Trophoblast cell (in vitro differentiated cells and primary cell): ENCODE measurements at regions not wholly inside any gene's neighbourhood (a gene's known extent, or its start where the extent isn't known, plus 50 kb on each side); places are given as distances from the start of the nearest gene placed in this dataset.

Experiments used
- DNase-seq, 2 donors: peaks; one replicate each; pipeline ENCODE4 v3.0.0-alpha.2; 2016
- H2AFZ ChIP-seq: 2 replicates; pipeline ENCODE4 v1.6.1; 2013; ENCODE audit warnings: low read length, moderate library complexity, mild to moderate bottlenecking; ENCODE audit not compliant: insufficient read depth, poor library complexity
- H2AK5ac ChIP-seq: 2 replicates; pipeline ENCODE4 v1.6.1; 2013; ENCODE audit warnings: mild to moderate bottlenecking, low read length
- H2BK120ac ChIP-seq: 2 replicates; pipeline ENCODE4 v1.6.1; 2013; ENCODE audit warnings: low read length, mild to moderate bottlenecking, moderate library complexity; ENCODE audit not compliant: insufficient read depth, poor library complexity
- H2BK12ac ChIP-seq: 2 replicates; pipeline ENCODE4 v1.6.1; 2013; ENCODE audit warnings: mild to moderate bottlenecking, low read length, moderate library complexity
- H2BK5ac ChIP-seq: 2 replicates; pipeline ENCODE4 v1.6.1; 2013; ENCODE audit warnings: low read length, low read depth, moderate library complexity, mild to moderate bottlenecking; ENCODE audit not compliant: poor library complexity
- H3K14ac ChIP-seq: 2 replicates; pipeline ENCODE4 v1.6.1; 2013; ENCODE audit warnings: mild to moderate bottlenecking, low read length
- H3K18ac ChIP-seq: 2 replicates; pipeline ENCODE4 v1.6.1; 2013; ENCODE audit warnings: mild to moderate bottlenecking, low read length
- H3K23ac ChIP-seq: 2 replicates; pipeline ENCODE4 v1.6.1; 2013; ENCODE audit warnings: low read length
- H3K27ac ChIP-seq: 2 replicates; pipeline ENCODE4 v1.5.1; 2013; ENCODE audit warnings: low read depth, mild to moderate bottlenecking, inconsistent platforms, low read length, moderate library complexity
- H3K27me3 ChIP-seq: 2 replicates; pipeline ENCODE4 v1.6.1; 2013; ENCODE audit warnings: inconsistent platforms, mild to moderate bottlenecking, low read length, moderate library complexity; ENCODE audit not compliant: insufficient read depth
- H3K36me3 ChIP-seq, 2 experiments: 1 replicate in 1 of 2; 2 replicates in 1 of 2; pipeline ENCODE4 v1.6.1; 2013; ENCODE audit warnings: low read length in 2 of 2, mild to moderate bottlenecking in 2 of 2, moderate library complexity in 1 of 2; ENCODE audit not compliant: insufficient read depth in 2 of 2, control insufficient read depth in 1 of 2
- H3K4ac ChIP-seq: 2 replicates; pipeline ENCODE4 v1.6.1; 2013; ENCODE audit warnings: low read depth, mild to moderate bottlenecking, low read length, moderate library complexity
- H3K4me1 ChIP-seq, 2 experiments: 1 replicate in 1 of 2; 2 replicates in 1 of 2; pipeline ENCODE4 v1.6.1; 2013; ENCODE audit warnings: low read length in 2 of 2, mild to moderate bottlenecking in 2 of 2, moderate library complexity in 1 of 2; ENCODE audit not compliant: insufficient read depth in 2 of 2, control insufficient read depth in 1 of 2
- H3K4me2 ChIP-seq: 2 replicates; pipeline ENCODE4 v1.6.1; 2013; ENCODE audit warnings: inconsistent platforms, mild to moderate bottlenecking, low read length, moderate library complexity
- H3K4me3 ChIP-seq: 2 replicates; pipeline ENCODE4 v1.5.1; 2013; ENCODE audit warnings: mild to moderate bottlenecking, low read depth, low read length, inconsistent platforms
- H3K79me1 ChIP-seq: one replicate; pipeline ENCODE4 v1.6.1; 2013; ENCODE audit warnings: low read length
- H3K79me2 ChIP-seq: 2 replicates; pipeline ENCODE4 v1.6.1; 2013; ENCODE audit warnings: low read length, mild to moderate bottlenecking; ENCODE audit not compliant: control insufficient read depth, insufficient read depth, poor library complexity
- H3K9ac ChIP-seq: 2 replicates; pipeline ENCODE4 v1.6.1; 2013; ENCODE audit warnings: mild to moderate bottlenecking, low read length
- H3K9me3 ChIP-seq: 2 replicates; pipeline ENCODE4 v1.6.1; 2013; ENCODE audit warnings: low read depth, mild to moderate bottlenecking, control low read depth, inconsistent platforms, low read length; ENCODE audit not compliant: insufficient read depth
- H4K12ac ChIP-seq: 2 replicates; pipeline ENCODE4 v1.6.1; 2013; ENCODE audit warnings: low read depth, mild to moderate bottlenecking, low read length, moderate library complexity
- H4K8ac ChIP-seq: 2 replicates; pipeline ENCODE4 v1.6.1; 2013; ENCODE audit warnings: low read depth, mild to moderate bottlenecking, low read length, moderate library complexity
- H4K91ac ChIP-seq: one replicate; pipeline ENCODE4 v1.6.1; 2013; ENCODE audit warnings: low read depth, mild to moderate bottlenecking, low read length, moderate library complexity
- WGBS: extraction: QIAGEN DNeasy Blood & Tissue Kit; methylation state at CpG from one replicate; pipeline ENCODE4 v1.1.7; 2013; ENCODE audit warnings: missing lambda C conversion rate; ENCODE audit not compliant: insufficient read length, insufficient coverage; ENCODE audit errors: extremely low coverage; 5-methylcytosine and 5-hydroxymethylcytosine counted together

DNA sequence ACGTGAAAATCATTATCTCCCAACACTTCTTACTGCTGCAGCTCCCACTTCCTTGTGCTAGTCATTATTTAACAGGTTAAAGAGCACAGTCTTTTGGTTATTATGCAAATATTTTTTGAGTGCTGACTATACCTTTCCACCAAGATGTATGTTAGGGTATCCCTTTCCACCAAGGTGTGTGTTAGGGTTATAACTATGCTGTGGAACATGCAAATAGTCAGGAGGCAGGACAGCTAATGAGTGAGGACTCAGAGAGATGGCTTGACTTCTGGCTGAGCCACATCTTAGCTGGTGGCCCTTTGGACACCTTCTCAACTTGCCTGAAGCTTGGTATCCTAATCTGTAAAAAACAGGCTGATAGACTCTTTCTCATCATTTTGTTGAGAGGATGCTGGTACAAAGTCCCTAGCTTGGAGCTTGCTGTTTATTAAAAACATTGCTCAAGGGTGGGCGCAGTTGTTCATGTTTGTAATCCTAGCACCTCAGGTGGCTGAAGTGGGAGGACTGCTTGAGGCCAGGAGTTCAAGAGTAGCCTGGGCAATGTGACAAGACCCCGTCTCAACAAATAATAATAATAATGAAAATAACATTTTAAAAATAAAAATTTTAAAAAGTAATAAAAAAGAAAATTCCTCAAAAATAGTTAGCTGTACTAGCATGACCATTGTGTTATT, 160.5 kb upstream of the ADAMTS9 start:
- Histone ChIP-seq H3K9me3 (no peaks in the 10 kb centered on the region), H2AFZ (no peak overlapping the region), H3K14ac (no peak overlapping the region), H4K8ac (no peak overlapping the region), H3K79me1 (no peaks in the 10 kb centered on the region), H3K23ac (no peak overlapping the region), H3K4ac (no peak overlapping the region), H2AK5ac (no peak overlapping the region), H2BK5ac (no peak overlapping the region), H2BK12ac (no peak overlapping the region), H3K4me3 (no peak overlapping the region), H3K9ac (no peak overlapping the region), H3K4me2 (no peak overlapping the region), H2BK120ac (no peak overlapping the region), H4K91ac (no peak overlapping the region), H3K36me3 (no peaks in the 10 kb centered on the region), H3K79me2 (no peaks in the 10 kb centered on the region), H3K4me1 (peaks cover 0 to 2% of the 10 kb centered on the region in 2 experiments), H3K18ac (no peak overlapping the region), H3K27ac (no peak overlapping the region), H3K27me3 (no peaks in the 10 kb centered on the region), H4K12ac (no peak overlapping the region)
- DNase-seq, result no peak
- no CpG with 5 or more reads among the region's 3 CpGs for WGBS

- Histone ChIP-seq H3K4me1 (peaks cover 0 to 2% of the 10 kb centered on the region in 2 experiments), H3K18ac (no peak overlapping the region), H4K12ac (no peak overlapping the region), H2BK120ac (no peak overlapping the region), H3K79me1 (no peaks in the 10 kb centered on the region), H3K79me2 (no peaks in the 10 kb centered on the region), H3K23ac (no peak overlapping the region), H3K27me3 (no peaks in the 10 kb centered on the region), H2AFZ (no peak overlapping the region), H2AK5ac (no peak overlapping the region), H2BK5ac (no peak overlapping the region), H3K4ac (no peak overlapping the region), H4K91ac (no peak overlapping the region), H2BK12ac (no peak overlapping the region), H3K36me3 (no peaks in the 10 kb centered on the region), H3K9ac (no peak overlapping the region), H3K4me3 (no peak overlapping the region), H3K27ac (no peak overlapping the region), H3K14ac (no peak overlapping the region), H3K9me3 (no peaks in the 10 kb centered on the region), H3K4me2 (no peak overlapping the region), H4K8ac (no peak overlapping the region)
- DNase-seq, result no peak
- no CpG with 5 or more reads among the region's 2 CpGs for WGBS
Measured at GRCh38 chr3:64844558-64844957, 156.8 kb upstream of the ADAMTS9 start.

GRCh38 chr3:64837986-64838735, 150.4 kb upstream of the ADAMTS9 start:
- Histone ChIP-seq H2BK12ac (no peak overlapping the region), H4K8ac (no peak overlapping the region)
- WGBS, result no CpG with 5 or more reads among the region's 6 CpGs

DNA sequence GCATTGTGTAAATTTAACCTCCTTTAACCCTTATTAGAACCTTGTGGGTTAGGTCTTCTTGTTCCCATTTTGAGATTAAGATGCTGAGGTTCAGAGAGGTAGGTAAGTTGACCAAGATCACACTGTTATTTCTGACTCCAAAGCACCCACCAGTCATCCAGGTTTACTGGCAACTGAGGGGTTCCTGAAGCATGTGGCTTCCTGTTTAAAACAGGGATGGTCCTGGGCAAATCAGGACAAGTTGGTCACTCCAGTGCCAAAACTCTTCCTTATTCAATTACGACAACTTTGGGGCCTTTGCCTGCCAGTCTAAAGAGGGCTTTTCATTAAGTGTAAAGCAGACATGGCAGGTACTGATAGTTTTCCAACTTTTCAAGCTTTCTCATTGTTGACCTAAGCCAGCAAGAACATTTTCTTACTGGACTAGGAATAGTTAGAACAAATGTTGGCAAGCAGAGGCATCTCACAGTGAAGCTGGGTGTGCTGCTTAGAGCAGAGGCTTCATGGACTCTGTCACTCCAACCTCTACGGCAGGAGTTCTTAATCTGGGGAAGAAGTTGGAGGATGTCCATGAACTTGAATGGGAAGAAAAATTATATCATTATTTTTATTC, 149.4 kb upstream of the ADAMTS9 start:
- Histone ChIP-seq H3K14ac (no peak overlapping the region), H3K23ac (no peak overlapping the region), H3K27ac (no peak overlapping the region), H3K4me3 (no peak overlapping the region), H4K8ac (no peak overlapping the region), H3K79me1 (peaks cover 4% of the 10 kb centered on the region), H3K9ac (no peak overlapping the region), H2BK120ac (no peak overlapping the region), H4K91ac (no peak overlapping the region), H3K4ac (no peak overlapping the region), H3K79me2 (no peaks in the 10 kb centered on the region), H3K4me2 (no peak overlapping the region), H3K9me3 (no peaks in the 10 kb centered on the region), H3K18ac (no peak overlapping the region), H2BK12ac (no peak overlapping the region), H2AFZ (no peak overlapping the region), H3K36me3 (no peaks in the 10 kb centered on the region), H2BK5ac (no peak overlapping the region), H3K4me1 (peaks cover 0 to 3% of the 10 kb centered on the region in 2 experiments), H4K12ac (no peak overlapping the region), H2AK5ac (no peak overlapping the region), H3K27me3 (no peaks in the 10 kb centered on the region)
- no CpG with 5 or more reads among the region's 2 CpGs for WGBS
- DNase-seq, result no peak

More at GRCh38 chr3:64837986-64838735, 150.4 kb upstream of the ADAMTS9 start:
- Histone ChIP-seq H3K18ac (no peak overlapping the region), H3K36me3 (no peaks in the 10 kb centered on the region), H4K12ac (no peak overlapping the region), H3K4me2 (no peak overlapping the region), H3K4me3 (no peak overlapping the region), H3K4ac (no peak overlapping the region), H3K23ac (no peak overlapping the region), H2AFZ (no peak overlapping the region), H3K79me1 (peaks cover 4% of the 10 kb centered on the region), H3K79me2 (no peaks in the 10 kb centered on the region), H2BK120ac (no peak overlapping the region), H3K9me3 (no peaks in the 10 kb centered on the region), H3K14ac (no peak overlapping the region), H2BK5ac (no peak overlapping the region), H3K27ac (no peak overlapping the region), H2AK5ac (no peak overlapping the region), H3K27me3 (no peaks in the 10 kb centered on the region), H3K9ac (no peak overlapping the region), H3K4me1 (peaks cover 0 to 3% of the 10 kb centered on the region in 2 experiments), H4K91ac (no peak overlapping the region)
- no peak for DNase-seq
